Endothelial cell of umbilical vein (primary cell): ENCODE measurements at regions not wholly inside any gene's neighbourhood (a gene's known extent, or its start where the extent isn't known, plus 50 kb on each side); places are given as distances from the start of the nearest gene placed in this dataset.

Source experiments
- BruUV-seq: library from RNA; stranded (reverse); fragments of 400-500 nt; replicated peaks from 2 replicates; lab custom pipeline; 2021; lab: Mats Ljungman, UMichigan
- CTCF ChIA-PET: fragments of 300-600, 350-600 bp; sonication (Branson Sonifier 250); formaldehyde crosslinking; loops from one replicate; lab custom pipeline; 2021; ENCODE audit warnings: antibody characterized with exemption, inconsistent platforms; lab: Charles Lee
- POLR2A ChIA-PET: fragments of 300-600, 350-600 bp; sonication (Branson Sonifier 250); formaldehyde crosslinking; loops from one replicate; lab custom pipeline; 2021; ENCODE audit warnings: antibody characterized with exemption, inconsistent platforms; lab: Charles Lee
- DNase-seq: peaks from one replicate; pipeline ENCODE4 v3.0.0-alpha.2; 2011; ENCODE audit warnings: low read depth, low spot score
- FAIRE-seq: peaks from 2 replicates; lab custom pipeline; 2011; peaks lifted over from hg19 to GRCh38; lab: Jason Lieb, UNC
- H2AFZ ChIP-seq: 2 replicates; pipeline ENCODE4 v1.6.0; 2012; ENCODE audit warnings: low read depth, low read length, control low read depth, inconsistent platforms
- H3K27ac ChIP-seq: 2 replicates; pipeline ENCODE4 v1.5.1; 2011; ENCODE audit warnings: low read depth, mild to moderate bottlenecking, control low read depth, low read length, moderate library complexity; ENCODE audit not compliant: insufficient read depth
- H3K27me3 ChIP-seq, 2 experiments: 2 replicates each; pipeline versions ENCODE4 v1.6.0 to v1.6.1; 2011; ENCODE audit warnings: low read length in 2 of 2, mixed read lengths in 1 of 2; ENCODE audit not compliant: control insufficient read depth in 2 of 2, insufficient read depth in 2 of 2
- H3K36me3 ChIP-seq, 2 experiments: 2 replicates in 1 of 2; 3 replicates in 1 of 2; pipeline ENCODE4 v1.5.1; 2011; ENCODE audit warnings: low read length in 2 of 2, mild to moderate bottlenecking in 1 of 2, moderate library complexity in 1 of 2; ENCODE audit not compliant: control insufficient read depth in 2 of 2, insufficient read depth in 2 of 2; ENCODE audit errors: extremely low read depth in 1 of 2
- H3K4me1 ChIP-seq: 3 replicates; pipeline ENCODE4 v1.5.1; 2011; ENCODE audit warnings: mild to moderate bottlenecking, low read length; ENCODE audit not compliant: control insufficient read depth, insufficient read depth; ENCODE audit errors: extremely low read depth
- H3K4me2 ChIP-seq: 2 replicates; pipeline ENCODE4 v1.6.1; 2011; ENCODE audit warnings: low read length, control low read depth, mixed read lengths; ENCODE audit not compliant: insufficient read depth
- H3K4me3 ChIP-seq, 3 experiments: fragments of 200-600 bp in 1 of 3; sonication (generic), shearing (Covaris generic) in 1 of 3; replicated peaks in 1 of 3; 2 replicates each; pipeline ENCODE4 v1.5.1; 2011 to 2016; ENCODE audit warnings: control low read depth in 3 of 3, low read length in 3 of 3, mild to moderate bottlenecking in 2 of 3, inconsistent platforms in 1 of 3, low read depth in 1 of 3, moderate library complexity in 1 of 3; ENCODE audit not compliant: insufficient read depth in 1 of 3
- H3K79me2 ChIP-seq: 2 replicates; pipeline ENCODE4 v1.6.0; 2012; ENCODE audit warnings: low read length, inconsistent platforms; ENCODE audit not compliant: control insufficient read depth, insufficient read depth
- H3K9ac ChIP-seq: replicated peaks from 2 replicates; pipeline ENCODE3; 2011; ENCODE audit warnings: low read length, control low read depth; ENCODE audit not compliant: insufficient read depth; ENCODE audit errors: extremely low read depth
- H3K9me1 ChIP-seq: replicated peaks from 3 replicates; pipeline ENCODE4 v1.6.0; 2011; ENCODE audit warnings: mild to moderate bottlenecking, low read length; ENCODE audit not compliant: control insufficient read depth, insufficient read depth; ENCODE audit errors: extremely low read depth
- H3K9me3 ChIP-seq: replicated peaks from 2 replicates; pipeline ENCODE4 v1.5.1; 2012; ENCODE audit warnings: low read length, inconsistent platforms; ENCODE audit not compliant: control insufficient read depth, insufficient read depth
- H4K20me1 ChIP-seq: replicated peaks from 2 replicates; pipeline ENCODE3; 2011; ENCODE audit warnings: mild to moderate bottlenecking, low read length; ENCODE audit not compliant: control insufficient read depth, insufficient read depth; ENCODE audit errors: extremely low read depth
- CTCF ChIP-seq, 2 donors: IDR thresholded peaks; 1 replicate in 1 of 2; 2 replicates in 1 of 2; pipeline ENCODE4 v1.5.1; 2011; ENCODE audit warnings: low read length in 2 of 2, mild to moderate bottlenecking in 2 of 2, moderate library complexity in 2 of 2, control low read depth in 1 of 2, inconsistent platforms in 1 of 2, low read depth in 1 of 2; ENCODE audit not compliant: insufficient read depth in 1 of 2; ENCODE audit errors: extremely low read depth in 1 of 2
- EZH2 ChIP-seq: IDR thresholded peaks from 2 replicates; pipeline ENCODE4 v1.6.1; 2012; ENCODE audit warnings: borderline replicate concordance, low read depth, mild to moderate bottlenecking, moderate library complexity, low read length, inconsistent platforms; ENCODE audit not compliant: severe bottlenecking
- FOS ChIP-seq: IDR thresholded peaks from 2 replicates; pipeline ENCODE4 v1.6.1; 2011; ENCODE audit warnings: mild to moderate bottlenecking, low read length, moderate library complexity, borderline replicate concordance; ENCODE audit not compliant: insufficient read depth
- GATA2 ChIP-seq: IDR thresholded peaks from 2 replicates; pipeline ENCODE4 v1.7.0; 2011; ENCODE audit warnings: low read depth, mild to moderate bottlenecking, moderate library complexity, mixed read lengths, low read length; ENCODE audit not compliant: insufficient read length, insufficient read depth
- JUN ChIP-seq: IDR thresholded peaks from 2 replicates; pipeline ENCODE4 v1.6.1; 2011; ENCODE audit warnings: borderline replicate concordance, low read depth; ENCODE audit not compliant: insufficient read length, insufficient read depth
- MAX ChIP-seq: IDR thresholded peaks from 2 replicates; pipeline ENCODE4 v1.6.1; 2011; ENCODE audit not compliant: insufficient read depth, insufficient read length
- MYC ChIP-seq: IDR thresholded peaks from one replicate; pipeline ENCODE4 v1.6.1; 2011; ENCODE audit warnings: mild to moderate bottlenecking, low read depth, low read length
- POLR2A ChIP-seq: IDR thresholded peaks from 2 replicates; pipeline ENCODE4 v1.6.1; 2012; ENCODE audit warnings: low read depth, mild to moderate bottlenecking, control low read depth, low read length
- POLR2AphosphoS5 ChIP-seq: IDR thresholded peaks from 2 replicates; pipeline ENCODE4 v1.6.1; 2012; ENCODE audit warnings: low read depth, mild to moderate bottlenecking, control low read depth, low read length, moderate library complexity; ENCODE audit not compliant: insufficient read depth
- dilution Hi-C: fragments of 300-500 bp; cut with MboI; formaldehyde crosslinking; loops from one replicate; pipeline ENCODE4 v1.15.0; 2019; ENCODE audit warnings: low sequenced_read_pairs; ENCODE audit not compliant: extremely low pct_ligation_motif_present
- intact Hi-C: fragments of 100-400 bp; cut with micrococcal nuclease; formaldehyde crosslinking; loops from one replicate; pipeline ENCODE4 v1.10.0; 2022

GRCh38 chr22:27043262-27043661 lies 385.9 kb downstream of the MIAT start:
- no TSS peak for BruUV-seq
- Histone ChIP-seq H3K4me2 (no peak overlapping the region), H3K9me3 (no peaks in the 10 kb centered on the region), H3K27ac (no peak overlapping the region), H3K27me3 (peaks cover 6 to 10% of the 10 kb centered on the region in 2 experiments), H3K9me1 (no peaks in the 10 kb centered on the region), H3K4me1 (peaks cover 6% of the 10 kb centered on the region), H4K20me1 (no peaks in the 10 kb centered on the region), H3K9ac (no peak overlapping the region), H3K79me2 (no peaks in the 10 kb centered on the region), H2AFZ (no peak overlapping the region), H3K36me3 (no peaks in the 10 kb centered on the region), H3K4me3 (no peak overlapping the region)
- ChIA-PET POLR2A (no interaction called here), CTCF (interaction anchor here (1.5 kb wide), 1 partner anchor 8 kb away, joined by 5 read pairs; no protein-coding TSS in a partner anchor)
- TF ChIP-seq POLR2AphosphoS5, result no peak
- no peak for TF ChIP-seq EZH2
- TF ChIP-seq GATA2, result no peak
- TF ChIP-seq MYC, result no peak
- TF ChIP-seq POLR2A, result no peak
- no peak for TF ChIP-seq CTCF (IDR thresholded peaks at IDR 0.05; ENCODE audit: extremely low read depth in 1 of 2, insufficient read depth in 1 of 2, low read depth in 1 of 2, low read length in 2 of 2)
- TF ChIP-seq FOS, result no peak
- no peak for TF ChIP-seq MAX
- TF ChIP-seq JUN, result no peak
- dilution Hi-C loops (no loop called here), intact Hi-C loops (no loop called here)
- FAIRE-seq (no peak), DNase-seq (no peak)
